Astrocyte of the hippocampus (primary cell): ENCODE measurements at regions not wholly inside any gene's neighbourhood (a gene's known extent, or its start where the extent isn't known, plus 50 kb on each side); places are given as distances from the start of the nearest gene placed in this dataset.
"Not testable (repeated sequence)": the region's sequence is repeated elsewhere in the genome, so short reads cannot be mapped to it uniquely, and the experiment has no call there.

ENCODE experiments used
- DNase-seq: peaks from one replicate; pipeline ENCODE4 v3.0.0; 2011; ENCODE audit warnings: low read depth, low spot score

DNA sequence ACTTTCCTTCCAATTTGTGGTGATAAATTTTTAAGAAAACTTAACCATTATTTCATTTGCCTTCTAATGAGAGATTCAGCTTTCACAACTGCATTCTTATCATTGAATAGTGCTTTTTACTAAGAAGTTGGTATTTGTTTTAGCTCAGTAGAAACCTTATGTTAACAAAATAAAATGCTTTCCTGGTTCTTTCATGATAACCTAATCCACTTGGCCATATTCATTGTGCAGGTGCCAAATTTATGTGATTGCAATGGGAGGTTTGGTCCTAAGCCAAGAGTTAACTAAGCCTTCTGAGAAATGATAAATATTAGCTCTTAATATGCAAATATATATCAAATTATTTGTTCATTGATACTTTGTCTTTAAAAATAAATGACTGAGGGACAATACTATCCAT, 141.1 kb upstream of the TLE4 start:
- DNase-seq: peak; percentile 4

DNA sequence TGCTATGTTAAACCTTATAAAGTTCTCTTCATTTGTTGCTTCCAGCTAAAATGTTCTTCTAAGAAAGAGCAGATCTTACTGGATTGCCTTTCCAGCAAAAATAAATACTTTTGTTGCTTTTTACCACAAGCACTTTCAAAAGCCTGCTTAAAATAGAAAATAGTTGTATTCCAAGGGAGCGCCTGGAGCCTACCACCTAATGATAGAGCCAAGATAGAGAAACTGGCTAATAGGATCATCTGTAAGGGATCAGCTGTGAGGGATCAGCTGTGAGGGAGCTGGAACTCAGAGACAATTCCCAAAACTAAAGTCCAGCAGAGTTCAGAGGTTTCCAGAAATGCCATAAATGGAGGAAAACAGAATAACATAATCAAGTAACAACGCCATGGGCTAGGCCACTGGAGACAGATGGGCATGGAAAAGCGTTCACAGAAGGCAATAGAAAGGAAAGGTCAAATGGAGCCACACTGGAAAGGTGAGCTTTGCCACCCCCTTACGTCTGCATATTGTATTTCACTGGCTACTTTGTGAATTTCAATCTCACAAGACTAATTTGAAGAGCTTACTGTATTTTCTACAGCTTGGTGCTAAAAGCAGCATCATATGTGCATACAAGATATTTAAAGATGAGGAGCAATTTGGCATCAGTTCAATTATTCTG, 140.6 kb upstream of the TLE4 start:
- DNase-seq: no peak

- no peak for DNase-seq
Measured at GRCh38 chr9:79432485-79432884, 139.3 kb upstream of the TLE4 start.

DNA sequence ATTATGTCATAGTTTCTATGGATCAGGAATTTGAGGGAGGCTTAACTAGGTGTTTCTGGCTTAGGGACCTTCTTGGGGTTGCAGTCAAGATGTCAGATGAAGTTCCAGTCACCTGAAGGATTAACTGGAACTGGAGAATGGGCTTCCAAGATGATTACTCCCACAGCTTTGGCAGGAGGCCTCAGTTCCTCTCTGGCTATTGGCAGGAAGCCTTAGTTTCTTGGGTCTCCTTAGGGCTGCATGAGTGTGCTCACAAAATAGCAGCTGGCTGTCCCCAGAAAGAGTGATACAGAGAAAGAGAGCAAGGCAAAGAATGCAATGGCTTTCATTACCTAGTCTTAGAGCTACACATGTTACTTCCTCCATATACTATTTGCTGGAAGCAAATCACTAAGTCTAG, 138.1 kb upstream of the TLE4 start:
- peak; percentile 35 for DNase-seq

DNA sequence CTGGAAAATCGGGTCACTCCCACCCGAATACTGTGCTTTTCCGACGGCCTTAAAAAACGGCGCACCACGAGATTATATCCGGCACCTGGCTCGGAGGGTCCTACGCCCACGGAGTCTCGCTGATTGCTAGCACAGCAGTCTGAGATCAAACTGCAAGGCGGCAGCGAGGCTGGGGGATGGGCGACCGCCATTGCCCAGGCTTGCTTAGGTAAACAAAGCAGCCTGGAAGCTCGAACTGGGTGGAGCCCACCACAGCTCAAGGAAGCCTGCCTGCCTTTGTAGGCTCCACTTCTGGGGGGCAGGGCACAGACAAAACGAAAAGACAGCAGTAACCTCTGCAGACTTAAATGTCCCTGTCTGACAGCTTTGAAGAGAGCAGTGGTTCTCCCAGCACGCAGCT, 132.5 kb upstream of the TLE4 start:
- not testable (repeated sequence) for DNase-seq

- no peak for DNase-seq
Measured at GRCh38 chr9:79446523-79447307, 125.0 kb upstream of the TLE4 start.

GRCh38 chr9:79447308-79447605, 124.5 kb upstream of the TLE4 start:
- no peak for DNase-seq

GRCh38 chr9:79447762-79448161, 124.0 kb upstream of the TLE4 start:
- DNase-seq: no peak

- DNase-seq: no peak
Measured at GRCh38 chr9:79452265-79452664, 119.5 kb upstream of the TLE4 start.

DNA sequence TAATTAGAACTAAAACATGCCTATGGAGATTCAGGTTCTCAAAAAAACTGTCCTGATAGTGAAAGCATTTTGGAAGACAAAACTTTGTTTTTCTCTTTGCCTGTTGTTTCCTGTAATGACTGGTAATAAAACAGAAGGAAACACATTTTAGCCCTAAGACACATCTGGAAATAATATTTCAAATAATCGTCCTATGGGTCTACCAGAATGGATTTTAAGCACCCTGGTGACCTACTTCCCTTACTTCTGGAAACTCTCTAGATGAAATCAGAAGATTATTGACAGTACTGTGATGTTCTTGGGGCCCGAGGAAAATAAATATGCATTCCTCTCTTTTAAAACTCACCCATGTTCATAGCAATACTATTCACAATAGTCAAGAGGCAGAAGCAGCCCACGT, 110.1 kb upstream of the TLE4 start:
- no peak for DNase-seq

GRCh38 chr9:79465156-79465555, 106.6 kb upstream of the TLE4 start:
- DNase-seq: no peak

DNA sequence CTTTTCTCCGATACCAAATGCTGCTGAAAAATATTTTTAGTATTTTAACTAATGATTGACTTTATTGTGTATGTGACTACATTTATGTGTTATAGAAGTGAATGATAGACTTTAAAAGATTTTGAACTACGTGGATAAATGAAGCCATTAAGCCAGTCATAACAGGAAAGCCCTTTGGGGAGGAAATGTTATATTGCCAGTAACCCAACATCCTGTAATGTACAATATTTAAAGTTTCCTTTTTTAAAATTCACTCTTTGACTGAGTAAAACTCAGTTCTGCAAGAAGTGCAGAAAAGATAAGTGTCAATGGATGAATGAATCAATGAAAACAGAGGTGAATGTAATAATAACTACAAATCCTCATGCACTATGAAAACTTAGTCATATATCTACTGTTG, 102.6 kb upstream of the TLE4 start:
- DNase-seq: no peak

DNA sequence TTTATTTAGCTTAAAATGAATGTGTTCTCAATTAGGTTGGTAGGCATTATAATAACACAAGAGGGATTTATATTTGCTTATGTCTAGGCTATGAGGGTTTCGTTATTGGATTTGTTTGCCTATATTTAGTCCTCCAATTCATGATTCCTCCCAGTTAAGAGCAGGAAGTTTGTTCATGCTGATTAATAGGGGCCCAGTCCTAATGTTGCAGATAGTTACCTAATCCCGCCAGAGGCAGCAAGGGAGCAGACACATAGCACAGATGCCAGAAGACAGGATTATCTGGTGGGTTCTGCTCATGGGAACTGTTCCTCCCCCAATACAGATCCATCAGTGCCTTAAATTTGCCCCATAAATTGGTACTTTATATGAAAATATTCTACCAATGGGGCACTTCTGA, 100.8 kb upstream of the TLE4 start:
- DNase-seq: no peak

- DNase-seq: peak; percentile 56
Measured at GRCh38 chr9:79471580-79472543, 99.9 kb upstream of the TLE4 start.

GRCh38 chr9:79473704-79474103, 98.1 kb upstream of the TLE4 start:
- DNase-seq: no peak

- DNase-seq: peak; percentile 32
Measured at GRCh38 chr9:79477241-79477840, 94.4 kb upstream of the TLE4 start.

- DNase-seq: peak; percentile 47
Measured at GRCh38 chr9:79477955-79478771, 93.6 kb upstream of the TLE4 start.

- DNase-seq: no peak
Measured at GRCh38 chr9:79480639-79481038, 91.1 kb upstream of the TLE4 start.

- no peak for DNase-seq
Measured at GRCh38 chr9:79481846-79482477, 89.8 kb upstream of the TLE4 start.

GRCh38 chr9:79485258-79485657, 86.5 kb upstream of the TLE4 start:
- DNase-seq: no peak
